ENCODE measurements at regions not wholly inside any gene's neighbourhood (a gene's known extent, or its start where the extent isn't known, plus 50 kb on each side); places are given as distances from the start of the nearest gene placed in this dataset.
"Not testable (repeated sequence)": the region's sequence is repeated elsewhere in the genome, so short reads cannot be mapped to it uniquely, and the experiment has no call there.

DNA sequence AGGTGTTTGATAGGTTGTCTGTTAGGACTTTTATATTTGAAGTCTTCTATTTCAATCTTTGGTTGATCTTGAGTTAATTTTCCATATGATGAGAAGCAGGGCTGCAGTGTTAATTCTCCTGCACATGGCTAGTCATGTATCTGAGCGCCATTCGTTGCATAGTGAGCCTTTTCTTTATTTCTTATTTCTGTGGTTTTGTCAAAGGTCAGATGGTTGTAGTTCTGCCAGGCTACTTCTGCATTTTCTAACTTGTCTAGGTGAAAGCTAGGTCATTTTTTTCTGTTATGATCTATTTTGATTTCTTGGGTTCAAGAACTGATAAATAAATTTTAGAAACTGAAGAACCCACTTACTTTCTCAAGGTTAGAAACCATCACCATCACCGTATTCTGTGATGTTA is 56.7 kb downstream of the CCDC74A start:
- WGBS, 3 donors: 75 to 88% (median 78%) methylated on average over 3 of the region's 3 CpGs
- H3K27ac ChIP-seq (ENCODE audit: low read depth, low read length): no peak overlapping the region

DNA sequence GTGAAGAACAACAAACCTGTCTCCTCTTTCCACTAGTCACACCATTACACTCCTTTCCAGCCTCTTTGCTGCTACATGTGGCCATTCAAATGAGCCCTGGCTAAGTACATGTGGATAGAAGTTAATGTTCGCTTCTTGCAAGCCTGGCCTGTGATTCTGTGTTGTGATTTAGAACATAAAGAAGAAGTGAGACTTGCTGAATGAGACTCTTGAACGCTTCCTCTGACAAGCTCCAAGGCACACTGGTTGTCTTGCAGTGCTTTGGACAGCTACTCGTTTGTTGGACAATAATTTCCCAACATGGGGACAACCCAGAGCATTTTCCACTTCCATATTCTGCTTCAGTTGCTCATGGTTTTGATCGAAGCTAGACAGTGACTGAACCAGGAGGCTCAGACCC is 57.3 kb downstream of the CCDC74A start:
- no peak overlapping the region for H3K27ac ChIP-seq (ENCODE audit: low read depth, low read length)
- 71 to 75% (median 72%) methylated on average over 4 of the region's 4 CpGs for WGBS, 3 donors

DNA sequence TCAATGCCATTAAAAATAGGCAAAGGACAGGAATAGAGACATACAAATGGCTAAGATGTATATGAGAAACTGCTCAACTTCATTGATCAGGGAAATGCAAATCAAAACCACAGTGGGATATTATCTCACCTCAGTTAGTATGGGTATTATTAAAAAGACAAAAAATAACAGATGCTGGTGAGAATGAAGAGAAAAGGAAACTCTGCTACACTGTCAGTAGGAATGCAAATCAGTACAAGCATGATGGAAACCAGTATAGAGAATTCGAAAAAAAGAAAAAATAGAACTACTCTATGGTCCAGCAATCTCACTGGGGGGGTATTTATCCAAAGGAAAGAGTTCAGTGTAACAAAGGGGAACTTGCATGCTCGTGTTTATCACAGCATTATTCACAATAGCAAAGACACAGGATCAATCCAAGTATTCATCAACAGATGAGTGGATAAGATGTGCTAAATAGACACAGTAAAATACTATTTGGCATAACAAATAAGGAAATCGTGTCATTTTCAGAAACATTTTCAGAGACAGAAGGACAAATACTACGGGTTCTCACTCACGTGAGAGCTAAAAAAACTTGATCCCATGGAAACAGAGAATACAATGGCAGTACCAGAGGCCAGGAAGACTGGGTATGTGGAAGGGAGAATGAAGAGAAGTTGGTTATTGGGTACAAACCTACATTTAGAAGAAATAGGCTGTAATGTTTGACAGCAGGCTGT is 60.6 kb downstream of the CCDC74A start:
- WGBS, 3 donors: 56 to 71% (median 68%) methylated on average over 5 of the region's 5 CpGs
- no peak overlapping the region for H3K27ac ChIP-seq (ENCODE audit: low read depth, low read length)

DNA sequence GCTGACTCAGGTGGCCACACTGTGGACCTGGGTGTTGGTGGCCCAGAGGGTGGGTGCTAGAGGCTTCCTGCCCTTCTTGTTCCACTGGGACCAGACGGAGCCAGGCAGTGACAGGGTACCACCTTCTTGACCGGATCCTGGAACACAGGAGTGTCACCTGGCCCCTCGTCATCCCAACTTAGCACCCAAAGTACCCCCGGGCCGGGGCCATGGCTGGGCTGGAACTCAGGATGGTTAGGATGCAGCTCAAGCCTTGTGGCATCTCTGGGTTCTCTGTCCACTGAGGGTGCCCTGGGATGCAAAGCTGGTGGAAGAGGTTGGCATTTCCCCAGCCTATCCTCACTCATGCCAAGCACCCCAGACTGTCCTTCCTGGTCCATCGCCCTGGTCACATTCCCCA is 61.4 kb downstream of the CCDC74A start:
- 79 to 93% (median 89%) methylated on average over 6 of the region's 6 CpGs for WGBS, 3 donors
- not testable (repeated sequence) for H3K27ac ChIP-seq (ENCODE audit: low read depth, low read length)

DNA sequence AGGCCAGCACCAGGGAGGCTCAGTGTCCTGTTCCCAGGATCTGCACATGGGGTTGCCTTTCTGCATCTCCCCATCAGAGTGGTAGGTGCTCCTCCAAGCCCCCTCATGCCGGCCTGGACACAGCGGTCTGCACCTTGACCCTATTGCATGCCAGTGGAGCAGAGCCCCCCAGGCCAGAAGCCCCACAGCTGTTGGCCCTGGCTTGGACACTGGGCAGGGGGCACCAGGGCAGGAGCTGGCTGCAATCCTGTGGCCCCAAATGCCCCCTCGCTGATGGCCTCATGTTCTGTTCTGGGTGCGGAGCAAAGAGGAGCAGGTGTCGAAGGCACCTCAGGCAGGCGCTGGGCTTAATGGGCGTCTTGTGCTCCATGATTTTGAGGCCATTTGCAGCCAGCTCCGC is 62.7 kb downstream of the CCDC74A start:
- H3K27ac ChIP-seq (ENCODE audit: low read depth, low read length): no peak overlapping the region
- 91 to 94% (median 92%) methylated on average over 8 of the region's 8 CpGs for WGBS, 3 donors

DNA sequence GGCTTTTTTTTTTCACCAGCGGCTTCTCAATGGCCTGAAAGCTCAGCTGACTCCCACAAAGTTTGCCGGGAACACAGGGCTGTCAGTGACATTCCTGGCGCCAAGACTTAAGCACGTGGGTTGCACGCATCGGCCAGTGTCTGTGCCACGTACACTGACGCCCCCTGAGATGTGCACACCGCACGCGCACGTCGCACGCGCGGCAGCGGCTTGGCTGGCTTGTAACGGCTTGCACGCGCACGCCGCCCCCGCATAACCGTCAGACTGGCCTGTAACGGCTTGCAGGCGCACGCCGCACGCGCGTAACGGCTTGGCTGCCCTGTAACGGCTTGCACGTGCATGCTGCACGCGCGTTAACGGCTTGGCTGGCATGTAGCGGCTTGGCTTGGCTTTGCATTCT is 63.2 kb downstream of the CCDC74A start:
- WGBS, 3 donors: 86 to 94% (median 87%) methylated on average over 38 to 39 of the region's 39 CpGs
- no peak overlapping the region for H3K27ac ChIP-seq (ENCODE audit: low read depth, low read length)

DNA sequence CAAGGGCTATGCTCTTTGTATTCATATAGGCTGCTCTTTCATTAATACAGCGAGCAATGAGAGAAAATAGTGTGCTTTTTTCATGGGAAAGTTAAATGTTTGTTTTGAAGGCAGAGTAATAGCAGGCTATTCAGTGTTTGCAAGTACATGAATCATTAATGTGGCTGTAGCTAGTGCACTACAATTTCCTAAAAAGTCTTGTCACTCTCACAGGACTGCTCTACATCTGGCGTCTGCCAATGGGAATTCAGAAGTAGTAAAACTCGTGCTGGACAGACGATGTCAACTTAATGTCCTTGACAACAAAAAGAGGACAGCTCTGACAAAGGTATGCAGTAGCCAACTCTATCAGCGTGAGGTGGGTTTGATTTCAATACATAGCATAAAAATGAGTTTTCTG is 68.9 kb downstream of the CCDC74A start:
- 42 to 46% (median 42%) methylated on average over 4 to 5 of the region's 5 CpGs for WGBS, 3 donors
- H3K27ac ChIP-seq (ENCODE audit: low read depth, low read length): not testable (repeated sequence)

DNA sequence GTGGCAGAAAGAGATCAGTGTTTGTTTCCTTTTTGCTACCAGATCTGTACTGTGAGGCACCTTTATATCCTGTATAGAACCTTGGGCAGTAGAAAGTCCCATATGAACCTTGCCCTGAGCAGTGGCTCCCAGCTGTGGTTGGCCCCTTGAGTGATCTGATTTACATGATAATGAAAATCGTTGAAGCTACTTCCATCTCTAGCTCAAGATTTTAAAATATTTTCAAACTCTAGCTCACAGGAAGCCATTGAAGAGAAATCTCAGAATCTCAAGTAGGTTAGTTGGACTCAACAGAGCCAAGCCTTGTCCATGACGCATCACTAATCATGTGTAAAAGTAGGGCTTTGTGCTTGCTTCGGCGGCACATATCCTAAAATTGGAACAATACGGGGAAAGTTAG is 74.8 kb downstream of the CCDC74A start:
- not testable (repeated sequence) for H3K27ac ChIP-seq (ENCODE audit: low read depth, low read length)
- WGBS, 3 donors: 77 to 80% (median 80%) methylated on average over 4 of the region's 5 CpGs

DNA sequence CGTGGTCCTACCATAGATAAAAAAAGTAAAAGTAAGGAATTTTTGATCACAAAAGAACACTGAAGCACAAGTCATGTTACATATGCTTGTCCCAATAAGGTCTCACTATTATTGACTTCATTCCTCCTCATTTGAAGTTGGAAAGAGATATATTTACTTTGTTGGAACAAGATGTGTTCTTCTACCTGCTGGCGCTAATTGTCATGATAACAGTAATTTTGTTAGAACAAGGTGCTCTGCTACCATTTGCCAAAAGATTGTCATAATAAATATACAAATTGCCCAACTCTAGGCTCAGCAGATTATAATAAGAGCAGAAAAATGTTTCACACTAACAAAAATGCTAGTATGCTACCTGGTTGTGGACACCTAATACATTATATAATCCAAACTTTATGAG is 77.0 kb downstream of the CCDC74A start:
- H3K27ac ChIP-seq (ENCODE audit: low read depth, low read length): not testable (repeated sequence)
- 51 to 90% (median 85%) methylated on average over 2 of the region's 2 CpGs for WGBS, 3 donors

DNA sequence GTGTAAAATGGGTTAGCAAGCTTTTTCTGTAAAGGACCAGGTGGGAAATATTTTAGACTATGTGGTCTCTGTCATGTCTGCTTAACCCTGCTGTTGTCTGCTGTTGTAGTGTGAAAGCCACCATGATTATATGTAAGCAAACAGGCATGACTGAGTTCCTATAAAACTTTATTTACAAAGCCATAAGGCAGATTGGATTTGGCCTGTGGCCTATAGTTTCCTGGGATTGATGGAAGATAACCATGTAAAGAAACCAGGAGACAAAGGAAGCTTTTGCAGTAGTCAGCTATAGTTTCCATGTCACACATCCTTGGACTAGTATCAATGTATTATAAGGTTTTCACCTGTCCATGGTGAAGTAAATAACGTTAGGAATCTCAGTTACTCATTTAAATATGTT is 78.7 kb downstream of the CCDC74A start:
- not testable (repeated sequence) for H3K27ac ChIP-seq (ENCODE audit: low read depth, low read length)
- 55 to 61% (median 59%) methylated on average over 1 of the region's 1 CpG for WGBS, 3 donors

DNA sequence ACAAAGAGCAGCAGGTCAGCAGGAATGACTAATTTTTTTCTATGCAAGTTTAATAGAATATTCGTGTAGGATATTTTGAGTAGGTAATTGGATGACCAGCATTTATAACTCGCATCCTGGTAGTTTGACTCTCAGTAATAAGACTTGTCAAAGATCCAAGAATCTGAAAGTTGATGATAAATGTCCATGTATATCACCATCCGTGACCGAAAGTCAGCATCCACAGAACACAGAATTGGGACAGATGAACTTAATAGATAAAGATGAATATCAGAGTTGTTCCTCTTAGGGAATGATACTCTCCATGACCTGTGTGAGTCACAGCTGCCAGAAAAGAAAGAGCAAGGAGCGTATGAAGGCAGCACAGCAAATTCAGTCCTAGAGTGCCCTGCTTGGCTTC is 79.4 kb downstream of the CCDC74A start:
- H3K27ac ChIP-seq (ENCODE audit: low read depth, low read length): not testable (repeated sequence)
- whole genome bisulfite sequencing, 3 donors: 51 to 73% (median 52%) methylated on average over 5 of the region's 5 CpGs

DNA sequence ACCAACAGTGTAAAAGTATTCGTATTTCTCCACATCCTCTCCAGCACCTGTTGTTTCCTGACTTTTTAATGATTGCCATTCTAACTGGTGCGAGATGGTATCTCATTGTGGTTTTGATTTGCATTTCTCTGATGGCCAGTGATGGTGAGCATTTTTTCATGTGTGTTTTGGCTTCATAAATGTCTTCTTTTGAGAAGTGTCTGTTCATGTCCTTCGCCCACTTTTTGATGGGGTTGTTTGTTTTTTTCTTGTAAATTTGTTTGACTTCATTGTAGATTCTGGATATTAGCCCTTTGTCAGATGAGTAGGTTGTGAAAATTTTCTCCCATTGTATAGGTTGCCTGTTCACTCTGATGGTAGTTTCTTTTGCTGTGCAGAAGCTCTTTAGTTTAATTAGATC is 86.9 kb downstream of the CCDC74A start:
- H3K27ac ChIP-seq (ENCODE audit: low read depth, low read length): not testable (repeated sequence)
- WGBS, 3 donors: 75 to 82% (median 76%) methylated on average over 3 of the region's 3 CpGs

DNA sequence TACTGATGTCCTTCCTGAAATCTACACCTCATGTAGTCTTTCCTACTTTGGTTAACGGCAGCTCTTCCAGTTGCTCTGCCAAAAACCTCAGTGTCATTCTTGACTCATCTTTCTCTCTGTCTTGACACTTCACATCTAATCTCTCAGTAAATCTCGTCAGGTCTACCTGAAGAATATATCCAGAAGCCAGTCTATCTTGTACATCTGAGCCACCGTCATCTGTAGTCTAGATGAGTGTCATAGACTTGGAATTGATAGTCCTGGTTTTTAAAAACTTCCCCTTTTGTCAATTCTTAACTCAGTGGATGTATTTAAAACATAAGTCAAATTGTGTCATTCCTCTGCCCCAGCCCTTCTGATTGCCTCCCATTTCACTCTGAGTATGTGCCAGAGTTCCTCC is 90.6 kb downstream of the CCDC74A start:
- H3K27ac ChIP-seq (ENCODE audit: low read depth, low read length): not testable (repeated sequence)
- WGBS, 3 donors: 78 to 79% (median 78%) methylated on average over 3 of the region's 3 CpGs

DNA sequence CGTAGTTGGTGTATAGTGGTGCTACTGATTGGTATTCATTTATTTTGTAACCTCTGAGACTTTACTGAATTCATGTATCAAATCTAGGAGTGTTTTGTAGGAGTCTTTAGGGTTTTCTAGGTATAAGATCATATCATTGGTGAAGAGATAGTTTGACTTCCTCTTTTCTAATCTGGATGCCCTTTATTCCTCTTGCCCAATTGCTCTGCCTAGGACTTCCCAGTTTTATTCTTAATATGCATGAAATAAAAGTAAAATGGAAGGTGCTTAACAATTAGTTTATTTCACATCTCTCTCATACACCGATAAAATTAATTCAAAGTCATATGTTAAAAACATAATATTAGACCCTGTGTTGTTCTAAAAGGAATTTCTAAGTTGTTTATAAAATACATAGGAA is 95.2 kb downstream of the CCDC74A start:
- WGBS, 3 donors: 89 to 90% (median 89%) methylated on average over 2 of the region's 2 CpGs

DNA sequence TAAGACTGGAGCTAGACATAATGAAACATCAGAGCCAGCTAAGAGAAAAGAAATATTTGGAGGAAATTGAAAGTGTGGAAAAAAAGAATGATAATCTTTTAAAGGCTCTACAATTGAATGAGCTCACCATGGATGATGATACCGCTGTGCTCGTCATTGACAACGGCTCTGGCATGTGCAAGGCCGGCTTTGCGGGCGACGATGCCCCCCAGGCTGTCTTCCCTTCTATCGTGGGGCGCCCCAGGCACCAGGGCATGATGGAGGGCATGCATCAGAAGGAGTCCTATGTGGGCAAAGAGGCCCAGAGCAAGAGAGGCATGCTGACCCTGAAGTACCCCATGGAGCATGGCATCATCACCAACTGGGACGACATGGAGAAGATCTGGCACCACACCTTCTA is 98.3 kb downstream of the CCDC74A start:
- H3K27ac ChIP-seq (ENCODE audit: low read depth, low read length): not testable (repeated sequence)
- 88 to 94% (median 89%) methylated on average over 8 to 10 of the region's 10 CpGs for WGBS, 3 donors

More for the DNA sequence above, 95.2 kb downstream of the CCDC74A start:
- H3K27ac ChIP-seq (ENCODE audit: low read depth, low read length): not testable (repeated sequence)

DNA sequence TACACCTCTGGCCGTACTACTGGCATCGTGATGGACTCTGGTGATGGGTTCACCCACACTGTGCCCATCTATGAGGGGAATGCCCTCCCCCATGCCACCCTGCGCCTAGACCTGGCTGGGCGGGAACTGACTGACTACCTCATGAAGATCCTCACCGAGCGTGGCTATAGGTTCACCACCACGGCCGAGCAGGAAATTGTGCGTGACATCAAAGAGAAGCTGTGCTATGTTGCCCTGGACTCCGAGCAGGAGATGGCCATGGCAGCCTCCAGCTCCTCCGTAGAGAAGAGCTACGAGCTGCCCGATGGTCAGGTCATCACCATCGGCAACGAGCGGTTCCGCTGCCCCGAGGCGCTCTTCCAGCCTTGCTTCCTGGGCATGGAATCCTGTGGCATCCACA is 98.9 kb downstream of the CCDC74A start:
- 90 to 91% (median 91%) methylated on average over 19 of the region's 19 CpGs for WGBS, 3 donors
- not testable (repeated sequence) for H3K27ac ChIP-seq (ENCODE audit: low read depth, low read length)

DNA sequence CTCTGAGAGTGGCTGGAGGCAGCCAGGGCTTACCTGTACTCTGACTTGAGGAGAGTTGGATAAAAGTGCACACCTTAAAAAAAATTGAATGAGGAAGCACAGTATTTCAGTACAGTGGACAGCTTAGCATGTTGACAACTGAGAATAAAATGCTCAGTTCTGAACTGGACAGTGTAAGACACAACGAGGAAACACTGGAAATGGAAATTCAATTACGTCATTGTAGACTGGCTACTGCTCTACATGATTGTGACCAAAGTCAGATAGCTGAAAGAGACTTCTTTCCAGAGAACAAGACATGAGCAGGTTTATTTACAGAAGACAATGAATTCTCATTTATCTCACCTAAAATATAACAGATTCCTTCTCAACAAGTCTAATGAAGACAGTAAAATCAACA is 100.1 kb downstream of the CCDC74A start:
- 46 to 56% (median 50%) methylated on average over 2 of the region's 2 CpGs for WGBS, 3 donors
- not testable (repeated sequence) for H3K27ac ChIP-seq (ENCODE audit: low read depth, low read length)

DNA sequence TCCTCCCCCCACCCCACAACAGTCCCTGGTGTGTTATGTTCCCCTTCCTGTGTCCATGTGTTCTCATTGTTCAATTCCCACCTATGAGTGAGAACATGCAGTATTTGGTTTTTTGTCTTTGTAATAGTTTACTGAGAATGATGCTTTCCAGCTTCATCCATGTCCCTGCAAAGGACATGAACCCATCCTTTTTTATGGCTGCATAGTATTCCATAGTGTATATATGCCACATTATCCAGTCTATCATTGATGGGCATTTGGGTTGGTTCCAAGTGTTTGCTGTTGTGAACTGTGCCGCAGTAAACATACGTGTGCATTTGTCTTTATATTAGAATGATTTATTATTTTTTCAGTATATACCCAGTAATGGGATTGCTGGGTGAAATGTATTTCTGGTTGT is 104.0 kb downstream of the CCDC74A start:
- 92 to 97% (median 93%) methylated on average over 2 of the region's 2 CpGs for WGBS, 3 donors
- not testable (repeated sequence) for H3K27ac ChIP-seq (ENCODE audit: low read depth, low read length)

DNA sequence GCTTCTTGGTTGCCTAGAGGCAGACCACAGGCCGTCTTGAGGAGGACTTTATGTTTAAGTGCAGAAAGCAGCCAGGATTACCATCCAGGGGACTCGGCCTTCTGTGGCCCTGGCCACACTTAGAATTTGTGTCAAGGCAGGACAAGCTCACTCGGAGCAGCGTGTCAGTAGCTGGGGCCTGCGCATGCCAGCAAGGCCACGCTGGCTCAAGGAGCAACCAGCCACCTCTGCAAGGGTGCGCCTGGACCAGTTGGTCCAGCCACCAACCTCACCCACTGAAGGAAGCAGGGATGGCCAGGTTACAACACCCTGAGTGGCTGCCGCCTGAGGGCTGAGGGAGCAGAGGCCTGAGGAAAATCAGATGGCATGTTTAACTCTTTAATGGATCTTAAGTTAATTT is 105.7 kb downstream of the CCDC74A start:
- not testable (repeated sequence) for H3K27ac ChIP-seq (ENCODE audit: low read depth, low read length)
- WGBS, 3 donors: 81 to 91% (median 86%) methylated on average over 8 of the region's 8 CpGs

DNA sequence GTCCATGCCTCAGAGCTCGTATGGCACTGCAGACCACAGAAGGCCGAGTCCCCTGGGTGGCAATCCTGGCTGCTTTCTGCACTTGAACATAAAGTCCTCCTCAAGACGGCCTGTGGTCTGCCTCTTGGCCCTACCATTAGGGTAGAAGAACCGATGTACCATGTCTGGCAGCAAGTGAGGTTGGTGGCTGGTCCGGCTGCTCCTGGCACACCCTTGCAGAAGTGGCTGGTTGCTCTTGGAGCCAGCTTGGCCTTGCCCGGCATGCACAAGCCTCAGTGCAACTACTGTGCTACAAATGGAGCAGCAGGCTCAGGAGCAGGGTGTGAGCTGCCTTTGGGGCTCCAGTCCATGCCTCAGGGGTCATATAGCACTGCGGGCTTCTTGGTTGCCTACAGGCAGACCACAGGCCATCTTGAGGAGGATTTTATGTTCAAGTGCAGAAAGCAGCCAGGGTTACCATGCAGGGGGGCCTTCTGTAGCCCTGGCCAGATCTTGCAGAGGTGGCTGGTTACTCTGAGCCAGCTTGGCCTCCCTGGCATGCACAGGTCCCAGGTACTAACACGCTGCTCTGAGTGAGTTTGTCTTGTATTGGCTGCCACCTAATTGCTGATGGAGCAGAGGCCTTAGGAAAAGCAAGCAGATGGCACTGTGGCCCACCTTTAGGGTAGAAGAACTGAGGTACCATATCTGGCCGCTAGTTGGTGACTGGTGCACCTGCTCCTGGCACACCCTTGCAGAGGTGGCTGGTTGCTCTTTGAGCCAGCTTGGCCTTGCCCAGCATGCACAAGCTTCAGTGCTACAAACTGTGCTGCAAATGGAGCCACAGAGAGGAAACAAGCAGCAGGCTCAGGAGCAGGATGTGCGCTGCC is 106.4 kb downstream of the CCDC74A start:
- WGBS, 3 donors: 78 to 90% (median 88%) methylated on average over 9 to 10 of the region's 10 CpGs
- H3K27ac ChIP-seq (ENCODE audit: low read depth, low read length): not testable (repeated sequence)
